Hepatocyte (in vitro differentiated cells): ENCODE measurements at regions not wholly inside any gene's neighbourhood (a gene's known extent, or its start where the extent isn't known, plus 50 kb on each side); places are given as distances from the start of the nearest gene placed in this dataset.

Experiments
- CTCF ChIP-seq: fragments of 200-600 bp; sonication (generic); IDR thresholded peaks from 2 replicates; pipeline ENCODE4 v1.5.1; 2016; ENCODE audit warnings: antibody characterized with exemption, mild to moderate bottlenecking; ENCODE audit not compliant: poor library complexity
- EZH2phosphoT487 ChIP-seq: fragments of 200-600 bp; sonication (generic); IDR thresholded peaks from one replicate; pipeline ENCODE4 v1.6.1; 2018; ENCODE audit warnings: antibody characterized with exemption, mild to moderate bottlenecking, low read depth, moderate library complexity; ENCODE audit not compliant: unreplicated experiment, severe bottlenecking

GRCh38 chr2:13522096-13522495 lies 805.4 kb downstream of the TRIB2 start:
- TF ChIP-seq CTCF: no peak
- no peak for TF ChIP-seq EZH2phosphoT487
